Chondrocyte (in vitro differentiated cells): ENCODE measurements at regions not wholly inside any gene's neighbourhood (a gene's known extent, or its start where the extent isn't known, plus 50 kb on each side); places are given as distances from the start of the nearest gene placed in this dataset.

Experiments
- DNase-seq: peaks from one replicate; pipeline ENCODE4 v3.0.0; 2021; ENCODE audit warnings: mixed read lengths, low spot score
- H3K27ac Mint-ChIP-seq: one replicate; pipeline ENCODE4 v1.8.0; 2021; ENCODE audit warnings: mild to moderate bottlenecking, moderate library complexity, mixed read lengths; ENCODE audit not compliant: unreplicated experiment
- H3K27me3 Mint-ChIP-seq: 2 replicates; pipeline ENCODE4 v1.8.0; 2021; ENCODE audit warnings: low read depth, mixed read lengths
- H3K36me3 Mint-ChIP-seq: 2 replicates; pipeline ENCODE4 v1.8.0; 2021; ENCODE audit warnings: low read depth, mixed read lengths
- H3K4me1 Mint-ChIP-seq: 2 replicates; pipeline ENCODE4 v1.8.0; 2021; ENCODE audit warnings: low read depth, mild to moderate bottlenecking, mixed read lengths
- H3K4me3 Mint-ChIP-seq: one replicate; pipeline ENCODE4 v1.8.0; 2021; ENCODE audit warnings: mild to moderate bottlenecking, moderate library complexity, mixed read lengths; ENCODE audit not compliant: unreplicated experiment
- H3K9me3 Mint-ChIP-seq: 2 replicates; pipeline ENCODE4 v1.8.0; 2021; ENCODE audit warnings: low read depth, mixed read lengths
- CTCF ChIP-seq: fragments of 200-600 bp; sonication (generic); IDR thresholded peaks from 2 replicates; pipeline ENCODE4 v1.5.0; 2021; ENCODE audit warnings: antibody characterized with exemption, mild to moderate bottlenecking, moderate library complexity

GRCh38 chr2:23246992-23247683 is 137.8 kb upstream of the KLHL29 start:
- Mint-ChIP-seq H3K9me3 (no peaks in the 10 kb centered on the region), H3K36me3 (no peaks in the 10 kb centered on the region), H3K4me1 (peaks cover 4% of the 10 kb centered on the region), H3K27me3 (peaks cover 9% of the 10 kb centered on the region), H3K27ac (no peak overlapping the region), H3K4me3 (no peak overlapping the region)
- no peak for TF ChIP-seq CTCF
- DNase-seq = no peak

GRCh38 chr2:23248667-23249066 is 136.3 kb upstream of the KLHL29 start:
- Mint-ChIP-seq H3K27me3 (peaks cover 9% of the 10 kb centered on the region), H3K36me3 (no peaks in the 10 kb centered on the region), H3K9me3 (no peaks in the 10 kb centered on the region), H3K4me1 (peaks cover 4% of the 10 kb centered on the region), H3K27ac (no peak overlapping the region), H3K4me3 (no peak overlapping the region)
- no peak for DNase-seq
- TF ChIP-seq CTCF = no peak

- H3K27ac Mint-ChIP-seq = no peak overlapping the region
- TF ChIP-seq CTCF = no peak
- no peak overlapping the region for H3K4me3 Mint-ChIP-seq
- H3K27me3 Mint-ChIP-seq = peaks cover 10% of the 10 kb centered on the region
- no peaks in the 10 kb centered on the region for H3K36me3 Mint-ChIP-seq
- no peak for DNase-seq
- no peaks in the 10 kb centered on the region for H3K9me3 Mint-ChIP-seq
- H3K4me1 Mint-ChIP-seq = peaks cover 4% of the 10 kb centered on the region
Observed at GRCh38 chr2:23249348-23249747, 135.6 kb upstream of the KLHL29 start.

- no peak for DNase-seq
- Mint-ChIP-seq H3K4me3 (no peak overlapping the region), H3K27ac (no peak overlapping the region), H3K4me1 (no peaks in the 10 kb centered on the region), H3K27me3 (peaks cover 10% of the 10 kb centered on the region), H3K9me3 (peaks cover 3% of the 10 kb centered on the region), H3K36me3 (no peaks in the 10 kb centered on the region)
- TF ChIP-seq CTCF = no peak
Observed at GRCh38 chr2:23250371-23250770, 134.6 kb upstream of the KLHL29 start.

- Mint-ChIP-seq H3K27ac (no peak overlapping the region), H3K4me1 (no peaks in the 10 kb centered on the region), H3K36me3 (no peaks in the 10 kb centered on the region), H3K4me3 (no peak overlapping the region), H3K9me3 (peaks cover 5% of the 10 kb centered on the region), H3K27me3 (peaks cover 1% of the 10 kb centered on the region)
- no peak for DNase-seq
- TF ChIP-seq CTCF = no peak
Observed at GRCh38 chr2:23256643-23257042, 128.3 kb upstream of the KLHL29 start.
